ENCODE measurements at regions not wholly inside any gene's neighbourhood (a gene's known extent, or its start where the extent isn't known, plus 50 kb on each side); places are given as distances from the start of the nearest gene placed in this dataset.

GRCh38 chr10:131747791-131748190 is 153.0 kb upstream of the PPP2R2D start:
- intact Hi-C loops (cut with micrococcal nuclease; ENCODE audit: unreplicated experiment) (no loop called here), in situ Hi-C loops (cut with HindIII; ENCODE audit: extremely low pct_ligation_motif_present, low pct_unique_long_range_greater_than_20kb) (no loop called here)
- no peak for ATAC-seq
- H2AFZ ChIP-seq (ENCODE audit: low read length): no peak overlapping the region
- no peak overlapping the region for H3K4me3 ChIP-seq (replicated peaks in 1 of 3; ENCODE audit: insufficient read depth in 1 of 3, low read depth in 2 of 3, low read length in 3 of 3)
- no peak overlapping the region for H3K4me2 ChIP-seq (ENCODE audit: low read depth, low read length)
- POLR2A ChIA-PET: no interaction called here
- TF ChIP-seq ZNF274 (CRISPR knock-in tag; IDR thresholded peaks at IDR 0.05): no peak
- no peak for TF ChIP-seq ZNF652 (CRISPR knock-in tag; IDR thresholded peaks at IDR 0.05; ENCODE audit: borderline replicate concordance, low read depth)
- TF ChIP-seq PPARG (CRISPR knock-in tag; conservative IDR thresholded peaks at IDR 0.05): no peak
- no peak for TF ChIP-seq ZBTB39 (CRISPR knock-in tag; IDR thresholded peaks at IDR 0.05)
- TF ChIP-seq ZC3H13 (CRISPR knock-in tag; IDR thresholded peaks at IDR 0.05): no peak
- TF ChIP-seq ZNF230 (CRISPR knock-in tag; IDR thresholded peaks at IDR 0.05): no peak
- no peak for TF ChIP-seq AHDC1 (CRISPR knock-in tag; IDR thresholded peaks at IDR 0.05; ENCODE audit: borderline replicate concordance)
- no peak for TF ChIP-seq CERS6 (CRISPR knock-in tag; IDR thresholded peaks at IDR 0.05)
- TF ChIP-seq WIZ (CRISPR knock-in tag; IDR thresholded peaks at IDR 0.05): no peak
- no peak for TF ChIP-seq ZFP36L2 (CRISPR knock-in tag; IDR thresholded peaks at IDR 0.05)
- no peak for TF ChIP-seq ZNF280D (CRISPR knock-in tag; IDR thresholded peaks at IDR 0.05)
- TF ChIP-seq ZNF496 (CRISPR knock-in tag; IDR thresholded peaks at IDR 0.05; ENCODE audit: insufficient replicate concordance): no peak
- no peak for TF ChIP-seq NR2F2 (IDR thresholded peaks at IDR 0.05; ENCODE audit: borderline replicate concordance, low read depth)
- no peak for TF ChIP-seq ZNF749 (CRISPR knock-in tag; IDR thresholded peaks at IDR 0.05; ENCODE audit: borderline replicate concordance)
- peaks cover 44% of the 10 kb centered on the region for H3K4me1 ChIP-seq (ENCODE audit: insufficient read depth, low read length)
- H3K79me2 ChIP-seq (ENCODE audit: insufficient read depth, low read length): no peaks in the 10 kb centered on the region
- DNase-seq (ENCODE audit: low spot score): no peak
- H3K27me3 ChIP-seq (ENCODE audit: control insufficient read depth in 1 of 2, insufficient read depth in 2 of 2, low read length in 2 of 2): peaks cover 2 to 16% of the 10 kb centered on the region in 2 experiments; a peak in 3 of 5 replicates
- BruUV-seq (replicated peaks): no TSS peak
- no peak overlapping the region for H3K27ac ChIP-seq (ENCODE audit: extremely low read length, insufficient read depth, low read length)
- no peak overlapping the region for H3K9ac ChIP-seq (ENCODE audit: insufficient read depth, low read depth, low read length)
- 62% methylated on average over 10 of the region's 11 CpGs for WGBS (ENCODE audit: low lambda C conversion rate)
- no peaks in the 10 kb centered on the region for H4K20me1 ChIP-seq (ENCODE audit: insufficient read depth, low read length)
- no peaks in the 10 kb centered on the region for H3K36me3 ChIP-seq (replicated peaks in 1 of 2; ENCODE audit: control insufficient read depth in 1 of 2, insufficient read depth in 2 of 2, low read length in 2 of 2)
- CTCF ChIA-PET (ENCODE audit: low intra/inter-chr PET ratio, low total read pairs): no interaction called here
- FAIRE-seq: no peak
- no peaks in the 10 kb centered on the region for H3K9me3 ChIP-seq (ENCODE audit: low read length)
